ENCODE measurements at regions not wholly inside any gene's neighbourhood (a gene's known extent, or its start where the extent isn't known, plus 50 kb on each side); places are given as distances from the start of the nearest gene placed in this dataset.

DNA sequence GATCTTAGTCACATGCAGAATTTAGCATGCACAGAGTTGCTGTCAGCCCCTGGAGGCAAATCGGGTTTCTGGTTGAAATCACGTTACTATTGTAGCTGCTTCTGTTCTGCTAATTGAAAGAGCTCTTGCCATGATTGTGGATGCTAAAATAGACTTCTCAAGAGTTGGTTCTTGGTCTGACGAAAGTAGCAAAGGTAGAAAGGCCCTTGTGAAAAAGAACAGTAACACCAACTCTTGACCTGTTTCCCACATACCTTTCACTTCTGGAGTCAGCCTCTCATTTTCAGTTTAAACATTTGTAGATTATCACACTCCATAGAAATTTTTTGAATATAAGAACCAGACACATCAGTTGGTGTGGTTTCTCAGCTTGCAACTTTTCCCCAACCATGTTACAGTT is 110.0 kb upstream of the EPB41L3 start:
- no peak for TF ChIP-seq EZH2 (IDR thresholded peaks at IDR 0.05; ENCODE audit: low read depth, unreplicated experiment)
- no peak for TF ChIP-seq CTCF (conservative IDR thresholded peaks at IDR 0.05; ENCODE audit: low read depth in 2 of 2)
- TF ChIP-seq REST (IDR thresholded peaks at IDR 0.05; ENCODE audit: unreplicated experiment), result no peak
- no peak for TF ChIP-seq CREB1 (CRISPR knock-in tag; IDR thresholded peaks at IDR 0.05; ENCODE audit: low read depth)
- TF ChIP-seq ZNF114 (CRISPR knock-in tag; IDR thresholded peaks at IDR 0.05), result no peak
- no peak for TF ChIP-seq POLR2AphosphoS5 (IDR thresholded peaks at IDR 0.05; ENCODE audit: low read depth)
- TF ChIP-seq EZH2phosphoT487 (IDR thresholded peaks at IDR 0.05; ENCODE audit: unreplicated experiment), result no peak
